ENCODE measurements at regions not wholly inside any gene's neighbourhood (a gene's known extent, or its start where the extent isn't known, plus 50 kb on each side); places are given as distances from the start of the nearest gene placed in this dataset.
"Not testable (repeated sequence)": the region's sequence is repeated elsewhere in the genome, so short reads cannot be mapped to it uniquely, and the experiment has no call there.

DNA sequence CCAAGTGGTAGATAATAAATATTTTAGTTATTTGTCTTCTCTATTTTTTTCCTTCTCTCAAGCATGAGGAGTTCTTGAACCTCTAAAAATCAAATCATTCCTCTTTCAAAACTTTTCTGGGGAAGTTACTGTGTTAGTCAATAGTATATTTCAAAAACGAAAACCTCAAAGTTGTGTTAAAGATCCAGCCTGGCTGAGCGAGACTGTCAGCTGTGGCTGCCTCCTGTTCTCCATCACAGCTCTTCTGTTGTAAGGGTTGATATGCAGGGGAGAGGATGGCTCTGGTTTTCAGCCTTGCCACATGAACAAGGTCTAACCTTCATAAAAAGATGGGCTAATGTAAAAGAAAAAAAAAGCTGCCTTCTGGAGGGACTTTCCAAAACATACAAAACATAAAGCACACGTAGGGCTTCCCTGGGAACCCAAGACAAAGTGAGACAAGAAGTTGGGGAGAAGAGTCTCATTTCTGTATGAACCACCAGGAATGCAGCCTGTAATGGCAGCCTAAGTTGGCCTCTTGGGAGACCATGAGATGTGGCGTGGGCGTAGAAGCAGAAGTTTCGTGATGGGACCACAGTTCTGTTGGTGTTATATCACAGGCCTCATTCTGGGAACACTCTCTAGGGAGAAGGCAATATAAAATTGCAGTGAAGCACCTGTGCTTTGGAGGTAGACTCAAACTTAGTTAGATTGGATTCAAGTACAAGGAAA is 77.9 kb upstream of the FHIP2A start:
- POLR2A ChIA-PET = no interaction called here
- CTCF ChIA-PET = no interaction called here
- Mint-ChIP-seq H3K4me1 (ENCODE audit: low read depth) (no peaks in the 10 kb centered on the region), H3K9me3 (no peaks in the 10 kb centered on the region), H3K36me3 (no peaks in the 10 kb centered on the region), H3K4me3 (no peak overlapping the region), H3K27me3 (peaks cover 13% of the 10 kb centered on the region), H3K27ac (no peak overlapping the region)
- intact Hi-C loops (cut with micrococcal nuclease) = no loop called here
- DNase-seq = no peak

DNA sequence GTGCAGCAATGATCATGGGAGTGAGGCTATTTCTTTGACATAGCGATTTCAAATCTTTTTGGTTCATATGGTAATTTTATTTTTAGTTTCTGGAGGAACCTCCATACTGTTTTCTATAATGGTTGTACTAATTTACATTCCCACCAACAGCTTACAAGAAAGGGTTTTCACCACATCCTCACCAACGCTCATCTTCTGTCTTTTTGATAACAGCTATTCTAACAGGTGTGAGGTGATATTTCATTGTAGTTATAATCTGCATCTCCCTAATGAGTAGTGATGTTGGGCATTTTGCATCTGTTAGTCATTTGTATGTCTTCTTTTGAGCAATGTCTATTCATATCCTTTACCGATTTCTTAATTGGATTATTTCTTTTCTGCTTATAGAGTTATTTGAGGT is 75.0 kb upstream of the FHIP2A start:
- ChIA-PET POLR2A (no interaction called here), CTCF (interaction anchor here (1.1 kb wide), 1 partner anchor 42 kb away, joined by 3 read pairs; no protein-coding TSS in a partner anchor)
- H3K27ac Mint-ChIP-seq = no peak overlapping the region
- no peak overlapping the region for H3K4me3 Mint-ChIP-seq
- intact Hi-C loops (cut with micrococcal nuclease) = no loop called here
- peaks cover 12% of the 10 kb centered on the region for H3K27me3 Mint-ChIP-seq
- DNase-seq = no peak
- no peaks in the 10 kb centered on the region for H3K4me1 Mint-ChIP-seq (ENCODE audit: low read depth)
- H3K36me3 Mint-ChIP-seq = no peaks in the 10 kb centered on the region
- no peaks in the 10 kb centered on the region for H3K9me3 Mint-ChIP-seq

DNA sequence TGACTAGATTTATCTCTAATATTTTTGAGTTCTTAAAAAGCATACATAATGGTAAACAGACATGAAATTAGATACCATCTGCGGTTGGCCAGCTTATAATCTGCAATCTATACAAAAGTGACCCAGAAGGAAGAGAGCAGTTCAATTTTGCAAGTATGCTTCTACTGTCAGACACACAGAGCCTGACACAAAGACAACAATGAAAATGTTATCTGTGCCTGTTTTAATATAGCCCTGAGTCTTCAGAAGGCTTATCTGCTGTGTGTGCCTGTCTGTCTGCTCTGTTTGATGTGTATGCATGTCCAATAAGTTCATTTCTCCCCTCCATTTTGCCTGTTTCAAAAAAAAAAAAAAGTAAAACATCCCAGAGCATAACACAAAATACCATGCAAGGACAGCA is 73.3 kb upstream of the FHIP2A start:
- ChIA-PET POLR2A (no interaction called here), CTCF (no interaction called here)
- Mint-ChIP-seq H3K4me3 (no peak overlapping the region), H3K27ac (no peak overlapping the region), H3K36me3 (no peaks in the 10 kb centered on the region), H3K27me3 (peaks cover 12% of the 10 kb centered on the region), H3K9me3 (no peaks in the 10 kb centered on the region), H3K4me1 (ENCODE audit: low read depth) (no peaks in the 10 kb centered on the region)
- no peak for DNase-seq
- intact Hi-C loops (cut with micrococcal nuclease) = no loop called here

DNA sequence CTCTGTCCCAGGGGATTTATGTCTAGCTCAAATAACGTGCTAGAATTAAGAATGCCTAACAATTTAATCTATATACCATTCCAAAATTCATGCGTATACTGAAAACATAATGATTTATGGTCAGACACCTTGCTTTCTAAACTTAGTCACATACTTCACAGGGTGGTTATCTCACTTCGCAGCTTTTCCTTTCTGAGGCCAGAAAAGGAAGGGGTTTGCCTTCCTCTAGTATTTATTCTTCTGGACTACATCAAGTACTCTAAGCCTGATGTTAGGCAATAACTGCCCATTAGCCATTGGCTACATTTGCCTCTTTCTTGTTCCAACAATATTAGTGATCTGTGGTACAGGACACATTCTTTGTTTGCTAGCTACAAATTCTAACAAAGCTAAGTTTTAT is 72.6 kb upstream of the FHIP2A start:
- Mint-ChIP-seq H3K27ac (no peak overlapping the region), H3K27me3 (peaks cover 12% of the 10 kb centered on the region), H3K9me3 (no peaks in the 10 kb centered on the region), H3K36me3 (no peaks in the 10 kb centered on the region), H3K4me1 (ENCODE audit: low read depth) (no peaks in the 10 kb centered on the region), H3K4me3 (no peak overlapping the region)
- CTCF ChIA-PET = no interaction called here
- DNase-seq = no peak
- POLR2A ChIA-PET = no interaction called here
- intact Hi-C loops (cut with micrococcal nuclease) = no loop called here

DNA sequence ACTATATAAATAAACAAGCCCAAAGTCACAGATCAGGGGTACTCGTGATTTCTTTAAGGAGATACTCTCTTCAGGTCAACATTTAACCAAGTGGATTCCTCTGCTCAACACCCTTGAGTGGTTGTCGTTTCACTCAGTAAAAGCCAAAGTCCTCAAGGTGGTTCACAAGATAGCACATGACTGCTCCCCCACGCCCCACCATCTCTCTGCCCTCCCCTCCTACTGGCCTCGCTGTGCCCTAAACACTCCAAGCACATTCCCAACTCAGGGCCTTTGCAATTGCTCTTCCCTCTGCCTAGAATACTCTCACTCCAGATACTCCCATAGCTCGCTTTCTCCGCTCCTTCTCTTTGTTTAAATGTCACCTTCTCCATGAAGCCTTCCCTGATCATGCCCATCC is 72.1 kb upstream of the FHIP2A start:
- Mint-ChIP-seq H3K4me1 (ENCODE audit: low read depth) (no peaks in the 10 kb centered on the region), H3K36me3 (no peaks in the 10 kb centered on the region), H3K9me3 (no peaks in the 10 kb centered on the region), H3K27ac (no peak overlapping the region), H3K4me3 (no peak overlapping the region), H3K27me3 (peaks cover 11% of the 10 kb centered on the region)
- no peak for DNase-seq
- intact Hi-C loops (cut with micrococcal nuclease) = no loop called here
- POLR2A ChIA-PET = no interaction called here
- CTCF ChIA-PET = no interaction called here

DNA sequence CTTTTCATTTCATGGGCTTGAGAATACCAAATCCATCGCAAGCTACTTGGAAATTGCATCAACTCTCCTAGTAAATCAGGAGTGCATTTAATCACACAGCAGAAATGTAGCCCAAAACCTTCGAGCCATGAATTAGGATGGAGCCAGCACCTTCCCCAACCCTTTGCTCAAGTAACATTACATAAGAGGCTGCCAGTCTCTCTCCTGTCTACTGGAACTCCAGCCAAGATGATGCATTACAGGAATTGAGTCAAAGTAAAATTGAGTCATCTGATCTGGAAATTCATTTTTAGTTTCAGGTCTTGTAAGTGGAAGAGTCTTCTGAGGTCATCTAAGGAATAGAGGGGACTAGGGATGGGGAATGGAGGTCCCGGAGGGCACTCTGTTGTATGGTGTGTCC is 69.7 kb upstream of the FHIP2A start:
- intact Hi-C loops (cut with micrococcal nuclease) = no loop called here
- ChIA-PET POLR2A (no interaction called here), CTCF (interaction anchor here (0.6 kb wide), 1 partner anchor 59 kb away, joined by 3 read pairs; no protein-coding TSS in a partner anchor)
- no peak for DNase-seq
- Mint-ChIP-seq H3K27ac (no peak overlapping the region), H3K9me3 (no peaks in the 10 kb centered on the region), H3K27me3 (peaks cover 9% of the 10 kb centered on the region), H3K36me3 (no peaks in the 10 kb centered on the region), H3K4me3 (no peak overlapping the region), H3K4me1 (ENCODE audit: low read depth) (no peaks in the 10 kb centered on the region)

DNA sequence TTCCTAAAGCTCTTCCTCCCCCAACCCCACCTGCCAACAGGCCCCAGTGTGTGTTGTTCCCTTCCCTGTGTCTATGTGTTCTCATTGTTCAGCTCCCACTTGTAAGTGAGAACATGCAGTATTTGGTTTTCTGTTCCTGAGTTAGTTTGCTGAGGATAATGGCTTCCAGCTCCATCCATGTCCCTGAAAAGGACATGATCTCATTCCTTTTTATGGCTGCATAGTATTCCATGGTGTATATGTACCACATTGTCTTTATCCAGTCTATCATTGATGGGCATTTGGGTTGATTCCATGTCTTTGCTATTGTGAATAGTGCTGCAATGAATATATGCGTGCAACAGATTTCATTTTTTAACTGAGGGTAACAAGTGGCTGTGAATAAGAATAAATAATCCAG is 69.0 kb upstream of the FHIP2A start:
- H3K27ac Mint-ChIP-seq; H3K9me3 Mint-ChIP-seq; H3K4me3 Mint-ChIP-seq; DNase-seq; H3K4me1 Mint-ChIP-seq (ENCODE audit: low read depth); intact Hi-C loops (cut with micrococcal nuclease); H3K27me3 Mint-ChIP-seq; H3K36me3 Mint-ChIP-seq; POLR2A ChIA-PET: not testable (repeated sequence)
- CTCF ChIA-PET = interaction anchor here (1.1 kb wide), 1 partner anchor 34 kb away, joined by 3 read pairs; no protein-coding TSS in a partner anchor

DNA sequence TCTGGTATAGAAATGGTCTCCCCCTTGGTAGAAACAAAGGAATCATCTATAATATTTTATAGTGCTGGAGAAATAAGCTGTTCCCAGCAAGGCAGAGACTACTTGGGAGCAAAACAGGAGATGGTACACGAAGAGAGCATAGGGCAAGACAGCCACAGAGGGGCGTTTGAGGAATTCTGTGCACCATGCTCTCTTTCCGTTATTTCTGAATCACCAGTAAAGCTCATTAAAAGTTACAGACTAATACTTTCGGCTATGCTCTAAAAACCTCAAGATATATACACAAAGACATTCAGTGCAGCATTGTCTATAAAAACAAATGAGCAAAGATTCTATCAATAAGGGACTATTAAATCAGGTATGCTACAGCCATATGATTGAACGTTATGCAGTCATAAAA is 68.5 kb upstream of the FHIP2A start:
- H3K9me3 Mint-ChIP-seq = no peaks in the 10 kb centered on the region

DNA sequence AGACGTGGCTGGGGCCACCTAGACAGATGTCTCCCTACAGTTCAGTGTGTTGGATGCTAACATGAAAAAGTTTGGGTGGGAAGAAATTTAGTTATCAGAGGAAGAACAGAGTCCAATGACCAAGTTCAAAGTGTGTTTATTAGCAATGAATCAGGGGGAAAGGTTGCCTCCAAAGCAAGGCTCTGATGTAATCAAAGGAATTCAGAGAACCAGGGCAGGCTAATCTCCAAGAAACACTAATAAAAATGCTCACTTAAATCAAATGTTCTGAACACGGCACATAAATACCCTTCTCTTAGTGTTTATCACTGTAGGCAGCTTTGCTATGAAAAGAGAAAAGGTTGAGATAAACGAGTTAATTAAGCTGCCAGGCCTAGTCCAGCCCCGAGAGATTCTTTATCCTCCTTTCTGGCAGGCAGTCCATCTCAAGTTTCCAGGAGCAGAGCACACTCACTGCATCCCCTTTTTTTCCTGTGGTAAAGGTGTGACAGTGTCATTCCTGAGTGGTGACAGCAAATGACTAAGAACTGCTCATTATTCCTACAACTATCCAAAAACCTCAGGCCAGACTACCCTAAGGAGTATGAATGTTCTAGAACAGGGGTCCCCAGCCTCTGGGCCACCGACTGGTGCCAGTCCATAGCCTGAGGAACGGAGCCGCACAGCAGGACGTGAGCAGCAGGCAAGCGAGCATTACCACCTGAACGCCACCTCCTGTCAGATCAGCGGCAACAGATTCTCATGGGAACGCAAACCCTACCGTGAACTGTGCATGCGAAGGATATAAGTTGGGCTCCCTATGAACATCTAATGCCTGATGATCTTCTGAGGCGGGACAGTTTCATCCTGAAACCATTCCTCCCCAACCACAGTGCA is 66.9 kb upstream of the FHIP2A start:
- no peaks in the 10 kb centered on the region for H3K4me1 Mint-ChIP-seq (ENCODE audit: low read depth)
- intact Hi-C loops (cut with micrococcal nuclease) = no loop called here
- no peak overlapping the region for H3K27ac Mint-ChIP-seq
- peaks cover 2% of the 10 kb centered on the region for H3K27me3 Mint-ChIP-seq
- no peaks in the 10 kb centered on the region for H3K36me3 Mint-ChIP-seq
- H3K9me3 Mint-ChIP-seq = no peaks in the 10 kb centered on the region
- DNase-seq = no peak
- ChIA-PET CTCF (interaction anchor here (1.4 kb wide), 1 partner anchor 67 kb away, joined by 4 read pairs; the partner anchor contains the start of gene FHIP2A), POLR2A (no interaction called here)
- no peak overlapping the region for H3K4me3 Mint-ChIP-seq

More for the DNA sequence above, 68.5 kb upstream of the FHIP2A start:
- no peak for DNase-seq
- no peaks in the 10 kb centered on the region for H3K4me1 Mint-ChIP-seq (ENCODE audit: low read depth)
- H3K36me3 Mint-ChIP-seq = no peaks in the 10 kb centered on the region
- H3K4me3 Mint-ChIP-seq = no peak overlapping the region
- ChIA-PET POLR2A (no interaction called here), CTCF (interaction anchor here (1.1 kb wide), 1 partner anchor 33 kb away, joined by 3 read pairs; no protein-coding TSS in a partner anchor)
- no peak overlapping the region for H3K27ac Mint-ChIP-seq
- intact Hi-C loops (cut with micrococcal nuclease) = no loop called here
- H3K27me3 Mint-ChIP-seq = peaks cover 4% of the 10 kb centered on the region

DNA sequence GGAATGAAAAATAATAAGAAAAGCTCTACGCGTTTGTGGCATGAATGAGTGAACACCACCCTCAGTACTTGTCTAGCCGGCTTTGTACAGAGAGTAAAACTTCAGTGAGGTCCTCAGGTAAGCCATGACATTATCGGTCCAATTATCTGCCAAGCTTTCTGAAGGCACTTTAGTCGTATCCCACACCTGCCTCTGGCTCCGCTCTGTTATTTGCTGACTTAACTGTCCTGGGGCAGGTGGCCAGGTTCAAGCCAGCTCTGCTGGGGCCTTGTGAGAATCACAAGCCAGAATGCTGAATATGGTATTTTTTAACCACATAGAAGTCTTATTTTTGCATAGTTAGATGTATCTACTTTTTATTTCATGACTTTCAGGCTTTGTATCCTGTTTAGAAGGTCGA is 66.0 kb upstream of the FHIP2A start:
- CTCF ChIA-PET = interaction anchor here (1.4 kb wide), 1 partner anchor 66 kb away, joined by 4 read pairs; the partner anchor contains the start of gene FHIP2A
- Mint-ChIP-seq H3K9me3 (no peaks in the 10 kb centered on the region), H3K4me1 (ENCODE audit: low read depth) (no peaks in the 10 kb centered on the region), H3K4me3 (no peak overlapping the region), H3K36me3 (no peaks in the 10 kb centered on the region), H3K27me3 (peaks cover 2% of the 10 kb centered on the region), H3K27ac (no peak overlapping the region)
- DNase-seq = no peak
- intact Hi-C loops (cut with micrococcal nuclease) = no loop called here
- POLR2A ChIA-PET = no interaction called here

DNA sequence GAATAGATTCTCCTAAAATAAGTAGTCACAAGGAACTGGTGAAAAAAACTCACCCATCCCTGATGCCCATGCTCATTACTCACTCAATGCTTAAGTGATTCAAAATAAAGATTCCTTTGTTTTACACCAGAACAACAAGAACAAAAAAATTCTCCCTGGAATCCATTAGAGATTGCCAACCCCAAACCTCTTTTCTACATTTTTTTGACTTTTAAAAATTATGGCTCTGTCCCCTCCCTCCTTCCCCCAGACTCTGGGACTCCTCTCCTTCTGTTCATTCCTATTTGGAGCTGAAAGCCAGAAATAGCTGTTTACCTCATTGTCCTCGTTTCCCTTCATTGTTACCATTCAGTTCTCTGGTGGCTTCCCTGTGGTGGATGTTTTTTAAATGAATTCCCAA is 63.2 kb upstream of the FHIP2A start:
- CTCF ChIA-PET = no interaction called here
- POLR2A ChIA-PET = no interaction called here
- Mint-ChIP-seq H3K4me1 (ENCODE audit: low read depth) (no peaks in the 10 kb centered on the region), H3K27ac (no peak overlapping the region), H3K4me3 (no peak overlapping the region), H3K36me3 (no peaks in the 10 kb centered on the region), H3K9me3 (no peaks in the 10 kb centered on the region), H3K27me3 (peaks cover 8% of the 10 kb centered on the region)
- DNase-seq = no peak
- intact Hi-C loops (cut with micrococcal nuclease) = no loop called here

DNA sequence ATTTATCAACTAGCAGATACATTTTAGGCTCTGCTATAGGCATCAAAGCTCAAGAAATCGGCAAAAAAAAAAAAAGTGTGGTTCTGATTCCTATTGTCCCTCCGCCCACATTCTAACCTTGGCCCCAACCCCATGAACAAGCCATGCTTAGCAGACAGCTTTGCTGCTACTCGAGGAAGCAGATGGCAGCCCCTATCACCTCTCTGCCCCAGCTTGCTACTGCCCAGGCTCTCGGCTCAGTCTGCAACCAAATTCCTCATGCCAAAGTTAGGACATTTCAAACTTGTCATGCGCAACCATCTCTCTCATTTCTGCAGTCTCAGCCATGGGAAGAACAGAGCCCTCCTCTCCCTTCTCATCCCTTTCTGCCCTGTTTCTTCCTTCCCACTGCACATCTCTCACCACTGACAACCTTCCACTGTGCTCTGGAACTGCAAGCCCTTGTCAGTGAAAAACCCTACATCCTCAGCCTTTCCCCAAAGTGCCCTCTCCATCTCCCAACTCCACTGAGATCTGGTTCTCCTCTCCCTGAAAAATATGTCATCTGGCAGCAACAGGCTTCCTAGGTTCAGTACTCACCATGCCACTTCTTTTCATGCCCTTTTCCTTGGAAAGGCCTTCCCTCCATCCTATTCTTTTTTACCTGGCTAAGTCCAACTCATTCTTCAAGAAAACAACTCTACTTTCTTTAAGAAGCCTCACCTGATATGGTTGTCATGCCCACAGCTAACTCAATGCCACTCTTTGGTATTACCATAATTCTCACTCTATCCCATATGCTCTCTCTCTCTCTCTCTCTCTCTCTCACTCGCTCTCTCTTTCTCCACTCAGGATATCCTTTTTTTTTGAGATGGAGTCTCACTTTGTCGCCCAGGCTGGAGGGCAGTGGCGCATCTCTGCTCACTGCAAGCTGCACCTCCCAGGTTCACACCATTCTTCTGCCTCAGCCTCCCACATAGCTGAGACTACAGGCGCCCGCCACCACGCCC is 60.1 kb upstream of the FHIP2A start:
- ChIA-PET POLR2A (no interaction called here), CTCF (no interaction called here)
- intact Hi-C loops (cut with micrococcal nuclease) = no loop called here
- no peak overlapping the region for H3K4me3 Mint-ChIP-seq
- H3K27ac Mint-ChIP-seq = no peak overlapping the region
- H3K9me3 Mint-ChIP-seq = no peaks in the 10 kb centered on the region
- no peaks in the 10 kb centered on the region for H3K4me1 Mint-ChIP-seq (ENCODE audit: low read depth)
- peaks cover 15% of the 10 kb centered on the region for H3K27me3 Mint-ChIP-seq
- no peaks in the 10 kb centered on the region for H3K36me3 Mint-ChIP-seq
- no peak for DNase-seq

Data from activated CD4-positive, alpha-beta memory T cell treated with anti-CD3 and anti-CD28 coated beads for 36 hours (primary cell).